ENCODE measurements at regions not wholly inside any gene's neighbourhood (a gene's known extent, or its start where the extent isn't known, plus 50 kb on each side); places are given as distances from the start of the nearest gene placed in this dataset.
A peak's percentile ranks its signal among the peaks of the same experiment; 100 is the strongest.

DNA sequence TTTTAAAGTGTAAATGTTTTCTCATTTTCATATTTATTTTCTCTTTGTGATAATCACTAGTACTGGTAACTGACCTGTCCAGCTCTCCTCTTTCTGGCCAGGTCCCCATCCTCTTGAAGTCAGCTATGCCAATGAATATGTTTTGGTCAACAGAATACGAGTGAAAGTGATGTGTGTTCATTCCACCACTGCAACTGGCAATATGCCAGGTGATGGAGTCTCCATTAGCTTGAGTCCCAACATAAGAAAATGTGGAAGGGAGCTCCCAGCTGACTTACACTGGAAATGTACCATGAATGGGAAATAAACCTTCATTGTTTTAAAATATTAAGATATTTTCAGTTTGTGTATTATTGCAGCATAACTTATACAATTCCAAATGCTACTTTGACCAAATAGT is 75.8 kb downstream of the CCDC34 start:
- ATAC-seq (ENCODE audit: low FRiP score) (no peak), DNase-seq (ENCODE audit: low spot score) (no peak)
- TF ChIP-seq, protein P1, sequence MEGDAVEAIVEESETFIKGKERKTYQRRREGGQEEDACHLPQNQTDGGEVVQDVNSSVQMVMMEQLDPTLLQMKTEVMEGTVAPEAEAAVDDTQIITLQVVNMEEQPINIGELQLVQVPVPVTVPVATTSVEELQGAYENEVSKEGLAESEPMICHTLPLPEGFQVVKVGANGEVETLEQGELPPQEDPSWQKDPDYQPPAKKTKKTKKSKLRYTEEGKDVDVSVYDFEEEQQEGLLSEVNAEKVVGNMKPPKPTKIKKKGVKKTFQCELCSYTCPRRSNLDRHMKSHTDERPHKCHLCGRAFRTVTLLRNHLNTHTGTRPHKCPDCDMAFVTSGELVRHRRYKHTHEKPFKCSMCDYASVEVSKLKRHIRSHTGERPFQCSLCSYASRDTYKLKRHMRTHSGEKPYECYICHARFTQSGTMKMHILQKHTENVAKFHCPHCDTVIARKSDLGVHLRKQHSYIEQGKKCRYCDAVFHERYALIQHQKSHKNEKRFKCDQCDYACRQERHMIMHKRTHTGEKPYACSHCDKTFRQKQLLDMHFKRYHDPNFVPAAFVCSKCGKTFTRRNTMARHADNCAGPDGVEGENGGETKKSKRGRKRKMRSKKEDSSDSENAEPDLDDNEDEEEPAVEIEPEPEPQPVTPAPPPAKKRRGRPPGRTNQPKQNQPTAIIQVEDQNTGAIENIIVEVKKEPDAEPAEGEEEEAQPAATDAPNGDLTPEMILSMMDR (IDR thresholded peaks at IDR 0.05) = no peak

DNA sequence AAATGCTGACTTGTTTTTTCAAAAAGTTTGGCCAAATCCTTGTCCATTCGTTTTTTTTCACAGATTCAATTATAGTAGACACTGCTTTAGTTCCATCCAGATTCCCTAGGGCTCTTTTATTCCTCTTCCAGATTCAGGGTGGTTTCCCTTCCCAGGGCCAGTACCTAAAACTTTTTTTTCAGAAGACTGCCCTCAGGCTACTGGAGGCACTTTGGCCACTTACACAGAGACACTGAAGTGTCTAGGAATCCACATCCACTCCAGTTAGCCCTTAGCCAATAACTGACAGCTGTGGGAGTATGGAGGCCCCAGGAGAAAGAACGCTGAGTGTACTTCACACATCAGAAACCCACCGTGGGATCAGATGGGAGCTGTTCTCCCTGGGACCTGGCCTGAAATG is 77.3 kb downstream of the CCDC34 start:
- TF ChIP-seq, protein P1 (IDR thresholded peaks at IDR 0.05) = no peak
- ATAC-seq (ENCODE audit: low FRiP score) = no peak
- DNase-seq (ENCODE audit: low spot score) = no peak

DNA sequence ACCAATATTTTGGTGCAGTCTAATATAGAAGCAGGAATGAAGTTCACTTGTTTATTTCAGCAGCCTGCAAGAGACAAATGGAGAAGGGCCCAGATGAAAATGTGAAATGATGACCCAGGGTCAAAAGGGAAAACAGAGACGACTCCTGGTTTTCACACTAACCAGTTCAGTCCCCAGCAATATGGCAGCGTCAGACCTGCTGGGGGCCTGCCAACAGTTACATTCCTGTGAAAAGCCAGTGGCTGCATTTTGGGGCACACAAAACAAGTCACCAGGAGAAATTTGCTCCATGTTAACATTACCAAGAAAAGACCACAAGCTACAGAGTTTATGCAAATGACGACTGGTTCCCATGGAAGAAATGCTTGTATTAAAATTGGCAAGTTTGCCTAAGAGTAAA is 80.2 kb downstream of the CCDC34 start:
- TF ChIP-seq, protein P1 (IDR thresholded peaks at IDR 0.05) = no peak
- DNase-seq (ENCODE audit: low spot score) (no peak), ATAC-seq (ENCODE audit: low FRiP score) (no peak)

DNA sequence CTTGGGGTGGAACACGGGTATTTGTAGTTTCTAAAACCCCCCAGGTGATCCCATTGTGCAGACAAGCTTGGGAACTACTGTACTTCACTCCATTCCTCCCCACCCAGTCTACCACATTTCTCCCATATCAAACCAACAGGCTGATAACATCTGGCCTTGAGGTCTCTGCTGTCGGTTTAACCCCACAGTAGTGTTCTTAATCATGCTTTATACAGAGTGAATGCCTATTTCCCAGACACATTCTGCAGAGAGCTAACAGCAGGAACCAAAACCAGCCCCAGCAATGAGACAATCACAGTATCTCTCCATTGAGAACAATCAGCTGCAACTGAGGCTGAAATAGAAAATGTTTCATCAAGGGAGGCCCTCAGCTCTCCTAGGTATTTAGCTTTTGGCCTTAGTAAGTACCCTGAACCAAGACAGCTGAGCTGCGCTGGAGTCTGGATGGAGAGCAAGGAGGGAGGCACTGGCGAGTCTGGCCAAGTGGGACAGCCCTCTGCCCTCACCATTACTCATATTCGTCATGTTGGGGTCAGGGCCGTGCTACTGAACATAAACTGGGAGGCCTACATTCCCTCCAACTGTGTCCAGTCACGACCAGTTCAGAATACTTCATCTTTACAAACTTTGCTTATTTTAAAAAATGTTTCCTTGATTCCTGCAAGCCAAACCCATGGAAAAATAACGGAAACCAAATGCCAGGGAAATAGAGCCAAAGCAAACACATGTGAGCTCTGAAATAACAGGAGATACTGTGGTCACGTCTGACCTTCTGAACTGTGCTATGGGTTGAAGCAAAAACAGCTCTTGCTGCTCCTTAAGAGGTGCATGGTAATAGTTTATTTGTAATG is 81.0 kb downstream of the CCDC34 start:
- peak; percentile 64 for ATAC-seq (ENCODE audit: low FRiP score)
- TF ChIP-seq, protein P1 (IDR thresholded peaks at IDR 0.05) = no peak
- no peak for DNase-seq (ENCODE audit: low spot score)

DNA sequence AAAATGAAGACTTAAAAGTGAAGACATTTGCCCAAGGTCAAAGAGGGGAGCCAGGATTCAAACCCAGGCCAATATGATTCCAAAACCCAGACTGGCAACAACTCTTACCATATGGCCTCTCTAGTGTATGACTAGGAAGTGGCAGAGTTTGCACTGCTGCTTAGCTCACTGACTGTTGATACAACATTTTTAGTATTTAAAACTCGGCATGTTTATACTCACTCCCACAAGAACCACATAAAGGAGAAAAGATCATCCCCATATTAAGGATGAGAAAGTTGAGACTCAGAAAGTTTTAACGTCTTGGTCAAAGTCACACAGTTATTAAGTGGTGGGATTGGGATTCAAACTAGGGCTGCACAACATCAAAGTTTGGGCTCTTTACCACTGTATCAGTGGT is 81.7 kb downstream of the CCDC34 start:
- DNase-seq (ENCODE audit: low spot score) (no peak), ATAC-seq (ENCODE audit: low FRiP score) (no peak)

DNA sequence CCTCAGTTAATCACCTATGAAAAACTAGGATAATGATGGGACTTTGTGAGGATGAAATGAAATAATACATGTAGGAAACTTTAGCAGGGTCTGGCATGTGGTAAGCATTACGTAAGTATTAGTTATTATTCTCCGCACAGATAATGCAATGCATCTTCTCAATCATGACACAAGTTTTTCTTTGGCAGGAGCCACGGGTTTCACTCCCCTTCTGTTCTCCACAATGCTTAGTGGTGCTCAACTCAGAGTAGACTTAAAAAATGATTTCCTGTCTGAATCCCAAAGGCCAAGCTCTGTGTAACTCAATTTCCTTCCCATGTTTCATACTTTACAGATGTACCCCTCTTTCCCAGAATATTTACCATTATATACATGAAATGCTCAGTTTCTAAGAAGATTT is 82.9 kb downstream of the CCDC34 start:
- DNase-seq (ENCODE audit: low spot score) = no peak
- TF ChIP-seq, protein P1 (IDR thresholded peaks at IDR 0.05) = no peak
- ATAC-seq (ENCODE audit: low FRiP score) = no peak

More for the DNA sequence above, 81.7 kb downstream of the CCDC34 start:
- TF ChIP-seq, protein P1 (IDR thresholded peaks at IDR 0.05) = no peak

DNA sequence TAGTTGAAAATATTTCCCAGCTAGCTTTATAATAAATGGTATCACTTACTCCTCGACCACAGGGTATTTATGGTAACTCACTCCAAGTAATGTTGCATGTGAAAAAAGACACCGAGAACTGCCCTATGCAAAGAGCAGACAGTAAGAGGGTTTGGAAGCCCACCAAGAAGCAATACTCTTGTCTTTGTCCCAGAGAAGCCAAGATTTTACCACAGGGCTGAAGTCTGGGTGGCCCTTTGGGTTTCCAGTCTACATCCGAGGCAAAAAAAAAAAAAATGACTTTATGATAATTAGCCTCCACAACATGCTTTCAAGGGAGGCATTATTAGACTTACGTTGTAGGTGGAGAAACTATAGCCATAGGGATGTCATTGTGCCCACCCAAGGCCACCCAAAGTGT is 83.6 kb downstream of the CCDC34 start:
- no peak for DNase-seq (ENCODE audit: low spot score)
- TF ChIP-seq, protein P1 (IDR thresholded peaks at IDR 0.05) = no peak
- no peak for ATAC-seq (ENCODE audit: low FRiP score)
